ENCODE measurements at regions not wholly inside any gene's neighbourhood (a gene's known extent, or its start where the extent isn't known, plus 50 kb on each side); places are given as distances from the start of the nearest gene placed in this dataset.
"Not testable (repeated sequence)": the region's sequence is repeated elsewhere in the genome, so short reads cannot be mapped to it uniquely, and the experiment has no call there.

DNA sequence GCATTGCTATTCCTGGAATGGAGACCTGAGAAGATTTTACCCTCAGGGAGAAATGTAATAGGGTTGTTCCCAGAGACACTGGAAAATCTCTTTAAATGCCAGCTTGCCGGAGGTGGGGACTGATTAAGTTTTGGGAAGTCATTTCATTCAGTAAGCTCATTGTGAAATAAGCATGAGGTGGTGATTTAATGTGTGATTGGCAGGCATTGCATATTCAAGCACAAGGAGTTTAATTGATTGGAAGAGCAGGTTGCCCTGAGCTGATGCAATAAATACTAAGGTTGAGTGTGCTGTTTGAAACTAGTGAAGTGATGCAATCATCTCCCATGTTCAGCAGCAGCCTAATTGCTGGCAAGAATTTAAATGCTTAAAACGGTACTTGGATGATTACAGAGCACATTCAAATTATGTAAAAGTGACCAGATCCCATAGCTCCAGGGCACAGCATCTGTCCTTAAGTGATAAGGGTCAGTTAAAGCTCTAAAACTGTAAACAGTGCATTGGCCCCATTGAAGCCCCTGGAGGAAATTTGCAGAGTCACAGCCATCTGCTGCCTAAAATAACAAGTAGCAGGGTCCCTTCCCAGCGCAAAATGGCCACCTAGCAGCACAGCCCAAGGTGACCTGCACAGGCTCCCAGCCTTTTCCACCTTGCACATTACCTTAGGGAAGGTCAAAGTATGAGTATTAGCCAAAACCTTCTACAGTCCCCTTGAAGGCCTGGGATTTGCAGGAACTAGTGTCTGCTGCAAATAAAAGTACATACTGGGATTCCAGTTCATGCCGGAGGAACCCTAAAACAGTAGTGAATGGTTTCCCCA, 92.1 kb downstream of the CCDC71L start:
- TF ChIP-seq, protein P1, sequence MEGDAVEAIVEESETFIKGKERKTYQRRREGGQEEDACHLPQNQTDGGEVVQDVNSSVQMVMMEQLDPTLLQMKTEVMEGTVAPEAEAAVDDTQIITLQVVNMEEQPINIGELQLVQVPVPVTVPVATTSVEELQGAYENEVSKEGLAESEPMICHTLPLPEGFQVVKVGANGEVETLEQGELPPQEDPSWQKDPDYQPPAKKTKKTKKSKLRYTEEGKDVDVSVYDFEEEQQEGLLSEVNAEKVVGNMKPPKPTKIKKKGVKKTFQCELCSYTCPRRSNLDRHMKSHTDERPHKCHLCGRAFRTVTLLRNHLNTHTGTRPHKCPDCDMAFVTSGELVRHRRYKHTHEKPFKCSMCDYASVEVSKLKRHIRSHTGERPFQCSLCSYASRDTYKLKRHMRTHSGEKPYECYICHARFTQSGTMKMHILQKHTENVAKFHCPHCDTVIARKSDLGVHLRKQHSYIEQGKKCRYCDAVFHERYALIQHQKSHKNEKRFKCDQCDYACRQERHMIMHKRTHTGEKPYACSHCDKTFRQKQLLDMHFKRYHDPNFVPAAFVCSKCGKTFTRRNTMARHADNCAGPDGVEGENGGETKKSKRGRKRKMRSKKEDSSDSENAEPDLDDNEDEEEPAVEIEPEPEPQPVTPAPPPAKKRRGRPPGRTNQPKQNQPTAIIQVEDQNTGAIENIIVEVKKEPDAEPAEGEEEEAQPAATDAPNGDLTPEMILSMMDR (IDR thresholded peaks at IDR 0.05; ENCODE audit: borderline replicate concordance, extremely low read depth, insufficient read depth) = no peak
- FAIRE-seq (no peak), DNase-seq (no peak)
- Histone ChIP-seq H3K9me3 (ENCODE audit: control insufficient read depth in 2 of 3, insufficient read depth in 1 of 3, low read length in 3 of 3) (no peaks in the 10 kb centered on the region), H3K9ac (ENCODE audit: low read length in 3 of 3) (no peak overlapping the region), H3K36me3 (ENCODE audit: control insufficient read depth in 2 of 3, insufficient read depth in 3 of 3, low read length in 3 of 3) (no peaks in the 10 kb centered on the region), H3K4me3 (ENCODE audit: low read length in 3 of 3) (no peak overlapping the region), H3K4me1 (ENCODE audit: control insufficient read depth in 2 of 3, insufficient read depth in 2 of 3, low read depth in 1 of 3, low read length in 3 of 3) (no peaks in the 10 kb centered on the region), H3K27ac (ENCODE audit: low read depth in 2 of 2, low read length in 2 of 2) (no peak overlapping the region), H3K27me3 (ENCODE audit: control insufficient read depth, insufficient read depth, low read length) (no peaks in the 10 kb centered on the region)
- intact Hi-C loops (cut with DNase I) = no loop called here

DNA sequence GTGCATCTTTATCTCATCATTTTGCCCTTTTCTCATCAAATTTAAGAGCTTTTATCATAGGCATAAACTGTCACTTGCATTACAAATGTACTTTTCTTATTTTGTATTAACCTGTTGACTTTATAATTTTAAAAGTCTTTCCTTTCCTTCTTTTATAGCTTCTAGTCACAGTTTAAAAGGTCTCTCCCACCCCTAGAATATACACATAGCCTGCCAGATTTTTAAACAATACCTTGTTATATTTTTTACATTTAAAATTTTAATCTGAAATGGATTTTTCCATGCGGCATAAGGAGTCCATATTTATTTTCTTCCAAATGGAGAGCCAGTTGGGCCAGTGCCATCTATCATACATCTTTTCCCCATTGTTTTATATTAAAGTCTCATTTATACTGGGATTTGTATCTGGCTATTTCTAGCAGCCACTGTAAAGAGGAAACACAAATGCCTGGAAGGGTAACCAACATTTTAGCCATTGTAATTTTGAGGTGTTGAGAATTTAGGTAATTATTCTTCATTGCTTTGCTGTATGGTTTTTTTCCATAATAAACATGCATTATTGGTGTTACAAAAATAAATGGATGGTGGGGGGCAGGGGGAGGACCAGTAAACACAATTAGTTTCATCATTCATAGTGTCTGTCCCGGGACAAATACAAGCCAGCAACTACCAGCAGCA, 92.8 kb downstream of the CCDC71L start:
- Histone ChIP-seq H3K4me3 (ENCODE audit: low read length in 3 of 3) (no peak overlapping the region), H3K9me3 (ENCODE audit: control insufficient read depth in 2 of 3, insufficient read depth in 1 of 3, low read length in 3 of 3) (no peaks in the 10 kb centered on the region), H3K36me3 (ENCODE audit: control insufficient read depth in 2 of 3, insufficient read depth in 3 of 3, low read length in 3 of 3) (no peaks in the 10 kb centered on the region), H3K9ac (ENCODE audit: low read length in 3 of 3) (no peak overlapping the region), H3K4me1 (ENCODE audit: control insufficient read depth in 2 of 3, insufficient read depth in 2 of 3, low read depth in 1 of 3, low read length in 3 of 3) (no peaks in the 10 kb centered on the region), H3K27me3 (ENCODE audit: control insufficient read depth, insufficient read depth, low read length) (no peaks in the 10 kb centered on the region), H3K27ac (ENCODE audit: low read depth in 2 of 2, low read length in 2 of 2) (no peak overlapping the region)
- FAIRE-seq (no peak), DNase-seq (no peak)
- intact Hi-C loops (cut with DNase I) = no loop called here
- TF ChIP-seq, protein P1 (IDR thresholded peaks at IDR 0.05; ENCODE audit: borderline replicate concordance, extremely low read depth, insufficient read depth) = no peak

DNA sequence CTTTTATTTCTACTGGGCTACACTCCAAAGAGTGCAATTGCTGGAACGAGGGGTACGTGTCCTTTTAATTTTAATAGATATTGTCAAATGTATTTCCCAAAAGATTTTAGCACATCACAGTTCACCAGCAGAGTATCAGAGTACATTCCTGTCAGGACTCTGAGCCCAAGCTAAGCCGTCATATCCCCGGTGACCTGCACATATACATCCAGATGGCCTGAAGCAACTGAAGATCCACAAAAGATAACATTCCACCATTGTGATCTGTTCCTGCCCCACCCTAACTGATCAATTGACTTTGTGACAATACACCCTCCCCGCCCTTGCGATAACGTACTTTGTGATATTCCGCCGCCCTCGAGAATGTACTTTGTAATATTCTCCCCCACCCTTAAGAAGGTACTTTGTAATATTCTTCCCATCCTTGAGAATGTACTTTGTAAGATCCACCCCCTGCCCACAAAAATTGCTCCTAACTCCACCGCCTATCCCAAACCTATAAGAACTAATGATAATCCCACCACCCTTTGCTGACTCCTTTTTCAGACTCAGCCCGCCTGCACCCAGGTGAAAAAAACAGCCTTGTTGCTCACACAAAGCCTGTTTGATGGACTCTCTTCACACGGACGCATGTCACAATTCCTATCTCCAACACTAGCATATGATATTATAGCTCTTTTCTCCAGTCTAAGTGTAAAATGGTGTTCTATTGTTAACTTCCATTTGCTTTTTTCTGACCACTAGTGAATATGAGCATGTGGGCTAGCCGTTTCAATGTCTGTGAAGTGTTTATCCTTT, 93.6 kb downstream of the CCDC71L start:
- H3K36me3 ChIP-seq (ENCODE audit: control insufficient read depth in 2 of 3, insufficient read depth in 3 of 3, low read length in 3 of 3); H3K4me3 ChIP-seq (ENCODE audit: low read length in 3 of 3); FAIRE-seq; H3K27ac ChIP-seq (ENCODE audit: low read depth in 2 of 2, low read length in 2 of 2); H3K27me3 ChIP-seq (ENCODE audit: control insufficient read depth, insufficient read depth, low read length); DNase-seq; H3K9me3 ChIP-seq (ENCODE audit: control insufficient read depth in 2 of 3, insufficient read depth in 1 of 3, low read length in 3 of 3); intact Hi-C loops (cut with DNase I); H3K4me1 ChIP-seq (ENCODE audit: control insufficient read depth in 2 of 3, insufficient read depth in 2 of 3, low read depth in 1 of 3, low read length in 3 of 3); H3K9ac ChIP-seq (ENCODE audit: low read length in 3 of 3): not testable (repeated sequence)

DNA sequence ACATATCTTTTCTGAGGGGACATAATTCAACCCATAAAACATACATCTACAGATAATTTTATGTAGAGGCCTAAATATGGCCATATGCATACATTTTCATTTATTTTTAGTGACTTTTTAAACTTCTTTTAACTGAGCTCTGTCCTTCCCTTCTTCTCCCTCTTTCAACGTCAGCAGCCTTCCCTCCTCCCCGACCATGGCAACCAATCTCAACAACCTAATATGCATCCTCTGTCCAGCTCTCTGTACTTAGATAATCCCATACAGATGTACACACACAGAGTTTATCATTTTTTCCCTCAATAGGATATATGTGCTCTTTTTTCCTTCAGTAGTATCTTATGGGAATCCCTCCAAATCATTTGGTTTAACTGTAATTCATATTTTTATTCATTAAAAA, 94.3 kb downstream of the CCDC71L start:
- intact Hi-C loops (cut with DNase I) = no loop called here
- Histone ChIP-seq H3K9me3 (ENCODE audit: control insufficient read depth in 2 of 3, insufficient read depth in 1 of 3, low read length in 3 of 3) (no peaks in the 10 kb centered on the region), H3K4me1 (ENCODE audit: control insufficient read depth in 2 of 3, insufficient read depth in 2 of 3, low read depth in 1 of 3, low read length in 3 of 3) (no peaks in the 10 kb centered on the region), H3K9ac (ENCODE audit: low read length in 3 of 3) (no peak overlapping the region), H3K27me3 (ENCODE audit: control insufficient read depth, insufficient read depth, low read length) (no peaks in the 10 kb centered on the region), H3K27ac (ENCODE audit: low read depth in 2 of 2, low read length in 2 of 2) (no peak overlapping the region), H3K36me3 (ENCODE audit: control insufficient read depth in 2 of 3, insufficient read depth in 3 of 3, low read length in 3 of 3) (no peaks in the 10 kb centered on the region), H3K4me3 (ENCODE audit: low read length in 3 of 3) (no peak overlapping the region)
- TF ChIP-seq, protein P1 (IDR thresholded peaks at IDR 0.05; ENCODE audit: borderline replicate concordance, extremely low read depth, insufficient read depth) = no peak
- DNase-seq (no peak), FAIRE-seq (no peak)
